ENCODE measurements at regions not wholly inside any gene's neighbourhood (a gene's known extent, or its start where the extent isn't known, plus 50 kb on each side); places are given as distances from the start of the nearest gene placed in this dataset.
"Not testable (repeated sequence)": the region's sequence is repeated elsewhere in the genome, so short reads cannot be mapped to it uniquely, and the experiment has no call there.

DNA sequence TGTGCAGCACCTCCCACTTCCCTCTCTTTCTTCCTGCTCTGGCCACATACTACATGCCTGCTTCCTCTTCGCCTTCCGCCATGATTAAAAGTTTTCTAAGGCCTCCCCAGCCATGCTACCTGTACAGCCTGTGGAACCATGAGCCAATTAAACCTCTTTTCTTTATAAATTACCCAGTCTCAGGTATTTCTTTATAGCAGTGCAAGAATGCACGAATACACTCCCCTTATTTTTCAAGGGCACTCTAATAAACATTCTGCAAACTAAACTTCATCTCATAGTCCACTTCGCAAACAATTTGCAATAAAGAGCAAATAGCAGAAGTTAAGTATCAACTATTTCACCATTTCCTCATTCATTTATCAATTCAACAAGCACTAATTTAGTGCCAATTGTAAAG lies 351.3 kb downstream of the PID1 start:
- DNase-seq (ENCODE audit: low read depth): no peak
- H3K4me3 ChIP-seq (ENCODE audit: low read depth, low read length): no peak overlapping the region
- TF ChIP-seq, protein P1, sequence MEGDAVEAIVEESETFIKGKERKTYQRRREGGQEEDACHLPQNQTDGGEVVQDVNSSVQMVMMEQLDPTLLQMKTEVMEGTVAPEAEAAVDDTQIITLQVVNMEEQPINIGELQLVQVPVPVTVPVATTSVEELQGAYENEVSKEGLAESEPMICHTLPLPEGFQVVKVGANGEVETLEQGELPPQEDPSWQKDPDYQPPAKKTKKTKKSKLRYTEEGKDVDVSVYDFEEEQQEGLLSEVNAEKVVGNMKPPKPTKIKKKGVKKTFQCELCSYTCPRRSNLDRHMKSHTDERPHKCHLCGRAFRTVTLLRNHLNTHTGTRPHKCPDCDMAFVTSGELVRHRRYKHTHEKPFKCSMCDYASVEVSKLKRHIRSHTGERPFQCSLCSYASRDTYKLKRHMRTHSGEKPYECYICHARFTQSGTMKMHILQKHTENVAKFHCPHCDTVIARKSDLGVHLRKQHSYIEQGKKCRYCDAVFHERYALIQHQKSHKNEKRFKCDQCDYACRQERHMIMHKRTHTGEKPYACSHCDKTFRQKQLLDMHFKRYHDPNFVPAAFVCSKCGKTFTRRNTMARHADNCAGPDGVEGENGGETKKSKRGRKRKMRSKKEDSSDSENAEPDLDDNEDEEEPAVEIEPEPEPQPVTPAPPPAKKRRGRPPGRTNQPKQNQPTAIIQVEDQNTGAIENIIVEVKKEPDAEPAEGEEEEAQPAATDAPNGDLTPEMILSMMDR (IDR thresholded peaks at IDR 0.05; ENCODE audit: insufficient read depth, low read depth, low read length, missing control alignments): no peak

DNA sequence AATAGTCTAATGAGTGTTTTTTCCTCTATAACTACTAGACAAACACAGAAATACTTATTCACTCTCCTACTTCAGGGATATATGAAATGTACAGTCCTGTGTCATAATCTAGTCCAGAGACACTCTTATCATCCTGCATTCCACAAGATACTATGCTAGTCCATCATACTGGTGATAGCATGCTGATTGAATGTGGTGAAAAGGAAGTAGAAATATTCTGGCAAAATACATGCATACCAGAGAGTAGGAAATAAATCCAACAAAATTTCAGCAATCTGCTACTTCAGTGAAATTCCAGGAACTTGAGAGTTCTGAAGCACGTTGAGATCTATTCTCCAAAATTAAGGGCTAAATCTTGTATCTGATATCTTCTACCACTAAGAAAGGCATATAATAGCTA lies 353.9 kb downstream of the PID1 start:
- no peak overlapping the region for H3K4me3 ChIP-seq (ENCODE audit: low read depth, low read length)
- no peak for DNase-seq (ENCODE audit: low read depth)
- TF ChIP-seq, protein P1 (IDR thresholded peaks at IDR 0.05; ENCODE audit: insufficient read depth, low read depth, low read length, missing control alignments): no peak

DNA sequence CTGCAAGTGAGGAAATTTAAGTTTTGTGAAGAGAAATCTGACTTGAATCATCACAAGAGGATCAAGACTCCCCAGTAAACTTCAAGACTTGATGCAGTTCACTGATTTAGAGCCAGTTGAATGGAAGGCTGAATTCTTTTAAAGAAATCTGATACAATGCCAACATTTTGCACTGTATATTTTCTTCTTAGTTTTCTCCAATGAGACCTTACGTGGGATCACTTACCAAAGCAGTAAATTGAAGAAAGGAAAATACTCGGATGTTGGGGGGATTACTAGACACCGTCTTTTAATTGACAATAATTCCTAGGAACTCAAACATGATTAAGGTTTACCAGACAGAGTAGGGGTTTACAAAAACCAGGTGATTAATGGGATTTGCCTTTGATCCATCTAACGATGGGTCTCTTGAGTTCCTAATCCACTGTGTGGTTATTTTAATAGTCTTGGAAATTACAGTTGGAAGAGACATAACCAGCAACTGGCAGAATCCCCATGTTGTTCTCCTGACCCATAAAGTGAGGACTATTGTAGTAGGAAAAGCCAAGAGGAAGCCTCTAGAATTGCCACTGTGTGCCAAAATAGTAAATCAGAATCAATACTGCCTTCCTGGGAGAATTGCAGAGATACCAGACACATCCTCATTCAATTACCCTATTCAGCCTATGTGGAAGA lies 354.5 kb downstream of the PID1 start:
- TF ChIP-seq, protein P1 (IDR thresholded peaks at IDR 0.05; ENCODE audit: insufficient read depth, low read depth, low read length, missing control alignments): no peak
- no peak overlapping the region for H3K4me3 ChIP-seq (ENCODE audit: low read depth, low read length)
- DNase-seq (ENCODE audit: low read depth): no peak

DNA sequence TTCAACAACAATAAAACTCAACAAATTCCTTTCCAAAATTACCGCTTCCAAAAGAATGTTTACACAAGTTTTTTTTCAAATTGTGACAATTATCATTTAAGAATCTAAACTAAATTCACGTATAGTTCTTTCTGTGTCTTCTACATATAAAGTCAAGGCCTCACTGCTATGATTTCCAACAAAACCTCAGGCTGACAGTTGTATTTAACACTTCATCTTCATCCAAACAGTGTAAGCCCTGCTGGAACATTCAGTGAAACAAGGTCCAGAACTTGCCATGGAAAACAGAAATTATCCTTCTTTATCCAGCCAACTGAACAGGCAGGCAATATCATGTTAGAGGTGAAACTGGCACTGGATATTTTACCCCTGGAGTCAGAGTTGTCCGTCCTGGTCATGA lies 357.9 kb downstream of the PID1 start:
- DNase-seq (ENCODE audit: low read depth): no peak
- no peak overlapping the region for H3K4me3 ChIP-seq (ENCODE audit: low read depth, low read length)
- TF ChIP-seq, protein P1 (IDR thresholded peaks at IDR 0.05; ENCODE audit: insufficient read depth, low read depth, low read length, missing control alignments): no peak

DNA sequence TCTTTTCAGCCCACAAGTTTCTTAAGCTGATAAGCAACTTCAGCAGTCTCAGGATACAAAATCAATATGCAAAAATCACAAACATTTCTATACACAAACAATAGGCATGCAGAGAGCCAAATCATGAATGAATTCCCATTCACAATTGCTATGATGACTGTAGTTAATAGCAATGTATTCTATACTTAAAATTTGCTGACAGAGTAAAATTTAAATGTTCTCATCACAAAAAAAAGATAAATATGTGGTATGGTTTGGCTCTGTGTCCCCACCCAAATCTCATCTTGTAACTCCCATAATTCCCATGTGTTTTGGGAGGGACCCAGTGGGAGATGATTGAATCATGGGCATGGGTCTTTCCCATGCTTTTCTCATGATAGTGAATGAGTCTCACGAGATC lies 360.2 kb downstream of the PID1 start:
- DNase-seq (ENCODE audit: low read depth); H3K4me3 ChIP-seq (ENCODE audit: low read depth, low read length): not testable (repeated sequence)

DNA sequence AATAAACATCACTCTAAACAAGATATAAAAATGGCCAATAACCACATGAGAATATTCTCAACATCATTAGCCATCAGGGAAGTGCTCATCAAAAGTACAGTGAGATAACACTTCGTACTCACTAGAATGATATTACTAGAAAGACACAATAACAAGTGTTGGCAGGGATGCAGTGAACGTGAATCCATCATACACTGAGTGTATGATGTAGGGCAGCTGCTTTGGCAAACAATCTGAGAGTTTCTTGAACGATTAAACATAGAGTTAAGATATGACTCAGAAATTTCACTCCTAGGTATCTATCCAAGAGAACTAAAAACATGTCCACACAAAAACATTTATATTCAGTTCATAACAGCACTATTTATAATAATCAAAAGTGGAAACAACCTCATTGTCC lies 368.9 kb downstream of the PID1 start:
- TF ChIP-seq, protein P1 (IDR thresholded peaks at IDR 0.05; ENCODE audit: insufficient read depth, low read depth, low read length, missing control alignments): no peak
- DNase-seq (ENCODE audit: low read depth): no peak
- H3K4me3 ChIP-seq (ENCODE audit: low read depth, low read length): no peak overlapping the region

DNA sequence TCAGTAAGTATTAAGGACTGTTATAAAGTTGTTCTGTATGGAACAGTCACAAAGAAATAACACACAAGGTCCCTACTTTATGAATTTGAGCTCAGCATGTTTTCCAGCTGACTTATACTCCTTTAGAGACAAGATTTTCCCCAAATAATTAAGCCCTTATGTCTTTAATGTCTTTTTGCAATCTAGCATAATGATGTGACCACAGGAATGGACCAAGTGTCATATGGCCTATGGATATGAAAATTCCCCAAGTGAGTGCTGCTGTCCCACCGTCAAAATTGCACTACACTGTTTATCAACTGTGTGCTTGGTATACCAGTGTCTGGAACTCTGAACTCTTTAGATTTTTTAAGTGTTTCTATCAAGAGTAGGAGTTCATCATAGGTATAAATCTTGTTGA lies 369.6 kb downstream of the PID1 start:
- DNase-seq (ENCODE audit: low read depth): no peak
- TF ChIP-seq, protein P1 (IDR thresholded peaks at IDR 0.05; ENCODE audit: insufficient read depth, low read depth, low read length, missing control alignments): no peak
- no peak overlapping the region for H3K4me3 ChIP-seq (ENCODE audit: low read depth, low read length)

Data from GM12865 (cell line).